ENCODE measurements at regions not wholly inside any gene's neighbourhood (a gene's known extent, or its start where the extent isn't known, plus 50 kb on each side); places are given as distances from the start of the nearest gene placed in this dataset.

DNA sequence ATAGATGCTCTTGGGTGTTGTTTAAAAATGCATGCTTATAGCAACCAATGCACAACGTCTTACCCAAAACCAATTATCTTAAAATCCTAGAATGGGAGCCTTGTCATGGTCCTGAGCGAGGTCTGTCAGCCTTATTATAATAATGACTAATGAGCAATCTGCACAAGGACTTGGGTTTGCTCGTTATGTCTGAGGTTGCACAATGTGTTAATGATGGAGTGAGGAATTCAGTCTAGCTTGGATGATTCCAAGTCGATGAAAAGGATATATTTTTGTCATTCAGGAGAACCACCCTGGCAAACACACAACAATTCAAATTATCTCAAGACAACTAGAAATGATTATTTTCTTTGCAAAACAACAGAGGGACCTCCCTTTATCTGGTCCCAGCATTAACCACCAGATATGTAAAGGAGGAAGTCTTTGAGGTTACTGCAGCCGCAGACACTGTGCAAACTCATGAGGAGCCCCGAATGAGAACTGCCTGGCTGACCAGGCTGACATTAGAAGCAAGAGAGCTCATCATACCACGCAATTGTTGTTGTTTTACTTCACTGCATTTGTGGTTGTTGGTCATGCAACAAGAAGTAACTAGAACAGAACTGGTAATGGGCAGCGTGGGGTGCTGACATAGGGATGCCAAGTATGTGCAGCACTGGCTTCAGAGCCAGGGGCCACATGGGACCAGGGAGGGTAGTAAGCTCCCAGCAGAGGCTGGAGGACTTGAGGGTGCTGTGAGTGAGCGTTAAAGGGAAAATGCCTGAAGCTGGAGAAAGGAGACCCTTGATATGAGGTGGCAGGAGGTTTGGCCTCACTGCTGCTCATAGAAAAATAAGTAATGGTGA, 488.3 kb downstream of the CDH26 start:
- H3K4me3 ChIP-seq = no peak overlapping the region
- no peaks in the 10 kb centered on the region for H3K9me3 ChIP-seq
- H3K36me3 ChIP-seq = no peaks in the 10 kb centered on the region
- 60 to 69% (median 67%) methylated on average over 9 of the region's 9 CpGs for WGBS, 5 donors
- TF ChIP-seq POLR2AphosphoS5 (IDR thresholded peaks at IDR 0.05) (no peak), EP300 (IDR thresholded peaks at IDR 0.05) (no peak), POLR2A (IDR thresholded peaks at IDR 0.05) (no peak)
- TF ChIP-seq, protein P1, sequence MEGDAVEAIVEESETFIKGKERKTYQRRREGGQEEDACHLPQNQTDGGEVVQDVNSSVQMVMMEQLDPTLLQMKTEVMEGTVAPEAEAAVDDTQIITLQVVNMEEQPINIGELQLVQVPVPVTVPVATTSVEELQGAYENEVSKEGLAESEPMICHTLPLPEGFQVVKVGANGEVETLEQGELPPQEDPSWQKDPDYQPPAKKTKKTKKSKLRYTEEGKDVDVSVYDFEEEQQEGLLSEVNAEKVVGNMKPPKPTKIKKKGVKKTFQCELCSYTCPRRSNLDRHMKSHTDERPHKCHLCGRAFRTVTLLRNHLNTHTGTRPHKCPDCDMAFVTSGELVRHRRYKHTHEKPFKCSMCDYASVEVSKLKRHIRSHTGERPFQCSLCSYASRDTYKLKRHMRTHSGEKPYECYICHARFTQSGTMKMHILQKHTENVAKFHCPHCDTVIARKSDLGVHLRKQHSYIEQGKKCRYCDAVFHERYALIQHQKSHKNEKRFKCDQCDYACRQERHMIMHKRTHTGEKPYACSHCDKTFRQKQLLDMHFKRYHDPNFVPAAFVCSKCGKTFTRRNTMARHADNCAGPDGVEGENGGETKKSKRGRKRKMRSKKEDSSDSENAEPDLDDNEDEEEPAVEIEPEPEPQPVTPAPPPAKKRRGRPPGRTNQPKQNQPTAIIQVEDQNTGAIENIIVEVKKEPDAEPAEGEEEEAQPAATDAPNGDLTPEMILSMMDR (IDR thresholded peaks at IDR 0.05) = no peak
- intact Hi-C loops (cut with DNase I; ENCODE audit: low total_unique reads) = no loop called here
- DNase-seq = no peak
- no peaks in the 10 kb centered on the region for H3K27me3 ChIP-seq
- H3K27ac ChIP-seq = no peak overlapping the region
- no peaks in the 10 kb centered on the region for H3K4me1 ChIP-seq

DNA sequence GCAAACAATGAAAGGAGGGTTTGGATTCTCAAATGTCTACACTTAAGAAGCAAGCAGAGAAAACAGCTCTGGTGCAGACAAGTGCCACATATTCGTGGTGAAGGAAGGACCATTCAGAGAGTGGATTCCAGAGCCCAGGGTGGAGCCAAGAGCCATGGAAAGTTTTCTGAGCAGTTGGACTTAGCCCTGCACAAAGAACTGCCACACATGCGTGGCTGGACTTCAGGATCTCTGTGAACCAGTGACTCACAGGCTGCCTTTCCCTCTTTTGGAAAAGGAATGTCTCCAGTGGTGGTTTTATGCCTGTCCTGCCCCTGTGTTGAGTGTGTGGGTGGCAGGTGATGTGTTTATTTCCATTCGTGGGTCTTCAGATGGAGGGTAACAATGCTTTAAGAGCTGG, 489.5 kb downstream of the CDH26 start:
- Histone ChIP-seq H3K27me3 (no peaks in the 10 kb centered on the region), H3K36me3 (no peaks in the 10 kb centered on the region), H3K4me3 (no peak overlapping the region), H3K4me1 (no peaks in the 10 kb centered on the region), H3K27ac (no peak overlapping the region), H3K9me3 (no peaks in the 10 kb centered on the region)
- WGBS, 5 donors = 21 to 44% (median 39%) methylated on average over 3 of the region's 3 CpGs
- TF ChIP-seq POLR2AphosphoS5 (IDR thresholded peaks at IDR 0.05) = no peak
- TF ChIP-seq POLR2A (IDR thresholded peaks at IDR 0.05) = no peak
- no peak for TF ChIP-seq EP300 (IDR thresholded peaks at IDR 0.05)
- TF ChIP-seq, protein P1 (IDR thresholded peaks at IDR 0.05) = no peak
- intact Hi-C loops (cut with DNase I; ENCODE audit: low total_unique reads) = no loop called here
- no peak for DNase-seq

GRCh38 chr20:60453388-60454246, 495.4 kb downstream of the CDH26 start:
- TF ChIP-seq POLR2A (IDR thresholded peaks at IDR 0.05) (no peak), EP300 (IDR thresholded peaks at IDR 0.05) (no peak), POLR2AphosphoS5 (IDR thresholded peaks at IDR 0.05) (no peak)
- TF ChIP-seq, protein P1 (IDR thresholded peaks at IDR 0.05) = no peak

GRCh38 chr20:60454491-60454890, 496.3 kb downstream of the CDH26 start:
- DNase-seq = no peak
- Histone ChIP-seq H3K4me3 (no peak overlapping the region), H3K27ac (no peak overlapping the region), H3K4me1 (no peaks in the 10 kb centered on the region), H3K36me3 (no peaks in the 10 kb centered on the region), H3K9me3 (no peaks in the 10 kb centered on the region), H3K27me3 (no peaks in the 10 kb centered on the region)
- intact Hi-C loops (cut with DNase I; ENCODE audit: low total_unique reads) = no loop called here
- WGBS, 5 donors = 73 to 87% (median 78%) methylated on average over 8 of the region's 8 CpGs
- no peak for TF ChIP-seq POLR2AphosphoS5 (IDR thresholded peaks at IDR 0.05)
- TF ChIP-seq, protein P1 (IDR thresholded peaks at IDR 0.05) = no peak
- no peak for TF ChIP-seq EP300 (IDR thresholded peaks at IDR 0.05)
- TF ChIP-seq POLR2A (IDR thresholded peaks at IDR 0.05) = no peak

More at GRCh38 chr20:60453388-60454246, 495.4 kb downstream of the CDH26 start:
- Histone ChIP-seq H3K27me3 (no peaks in the 10 kb centered on the region), H3K36me3 (no peaks in the 10 kb centered on the region), H3K27ac (no peak overlapping the region), H3K9me3 (no peaks in the 10 kb centered on the region), H3K4me1 (no peaks in the 10 kb centered on the region), H3K4me3 (no peak overlapping the region)
- WGBS, 5 donors = 62 to 79% (median 68%) methylated on average over 8 to 11 of the region's 11 CpGs
- peak in 1 of 2 donors; percentile 10 for DNase-seq
- intact Hi-C loops (cut with DNase I; ENCODE audit: low total_unique reads) = no loop called here

All from stomach (tissue), 8 donors.